HEK293 (cell line): ENCODE measurements at regions not wholly inside any gene's neighbourhood (a gene's known extent, or its start where the extent isn't known, plus 50 kb on each side); places are given as distances from the start of the nearest gene placed in this dataset.

Experiments
- CTCF ChIA-PET: fragments of 350-600 bp; formaldehyde crosslinking; extraction: SDS; loops from one replicate; lab custom pipeline; 2021; ENCODE audit warnings: antibody characterized with exemption; lab: Yijun Ruan, JAX
- POLR2A ChIA-PET: fragments of 300-600 bp; formaldehyde crosslinking; extraction: SDS; loops from one replicate; lab custom pipeline; 2020; ENCODE audit warnings: antibody characterized with exemption, inconsistent platforms; lab: Yijun Ruan, JAX
- H3K27ac ChIP-seq: fragments of 200-500 bp; sonication (Bioruptor generic); 2 replicates; pipeline ENCODE4 v1.5.1; 2014; ENCODE audit warnings: low read depth, low read length, control low read depth, inconsistent platforms; ENCODE audit errors: extremely low read depth
- H3K36me3 ChIP-seq, 2 experiments: fragments of 200-500 bp in 1 of 2; sonication (Bioruptor generic) in 1 of 2; 1 replicate in 1 of 2; 2 replicates in 1 of 2; pipeline ENCODE4 v1.5.1; 2014 to 2017; ENCODE audit warnings: inconsistent platforms in 2 of 2, low read length in 2 of 2; ENCODE audit not compliant: control insufficient read depth in 2 of 2, insufficient read depth in 1 of 2
- H3K4me1 ChIP-seq: fragments of 200-500 bp; sonication (Bioruptor generic); 2 replicates; pipeline ENCODE4 v1.5.1; 2014; ENCODE audit warnings: mild to moderate bottlenecking, low read length, inconsistent platforms; ENCODE audit not compliant: control insufficient read depth, insufficient read depth
- H3K4me3 ChIP-seq: 2 replicates; pipeline ENCODE4 v1.5.1; 2011; ENCODE audit warnings: low read depth, mild to moderate bottlenecking, control low read depth, low read length, moderate library complexity
- H3K9me3 ChIP-seq: fragments of 200-500 bp; sonication (Bioruptor generic); 2 replicates; pipeline ENCODE4 v1.5.1; 2014; ENCODE audit warnings: low read depth, low read length, inconsistent platforms; ENCODE audit not compliant: control insufficient read depth, insufficient read depth
- GFI1B ChIP-seq: fragments of 450-650 bp; formaldehyde crosslinking; IDR thresholded peaks from 2 replicates; pipeline ENCODE4 v1.5.1; 2016; ENCODE audit warnings: missing biosample characterization, missing genetic modification characterization
- KLF9 ChIP-seq: fragments of 450-650 bp; formaldehyde crosslinking; IDR thresholded peaks from 2 replicates; pipeline ENCODE4 v1.5.1; 2016; ENCODE audit warnings: missing biosample characterization, missing genetic modification characterization, low read depth
- OVOL3 ChIP-seq: fragments of 450-650 bp; formaldehyde crosslinking; IDR thresholded peaks from 2 replicates; pipeline ENCODE4 v1.5.1; 2016; ENCODE audit warnings: missing biosample characterization, missing genetic modification characterization
- RBAK ChIP-seq: fragments of 450-650 bp; formaldehyde crosslinking; IDR thresholded peaks from 2 replicates; pipeline ENCODE4 v1.5.1; 2016; ENCODE audit warnings: missing biosample characterization, missing genetic modification characterization
- REPIN1 ChIP-seq: fragments of 450-650 bp; formaldehyde crosslinking; IDR thresholded peaks from 2 replicates; pipeline ENCODE4 v1.5.1; 2017; ENCODE audit warnings: missing biosample characterization, missing genetic modification characterization, low read depth
- SP7 ChIP-seq: fragments of 450-650 bp; formaldehyde crosslinking; IDR thresholded peaks from 2 replicates; pipeline ENCODE4 v1.5.1; 2016; ENCODE audit warnings: missing biosample characterization, missing genetic modification characterization
- ZBTB26 ChIP-seq: fragments of 450-650 bp; formaldehyde crosslinking; optimal IDR thresholded peaks from 2 replicates; pipeline ENCODE3; 2016; ENCODE audit warnings: missing biosample characterization, mild to moderate bottlenecking, missing genetic modification characterization
- ZNF146 ChIP-seq: fragments of 450-650 bp; formaldehyde crosslinking; IDR thresholded peaks from 2 replicates; pipeline ENCODE4 v1.5.1; 2016; ENCODE audit warnings: missing biosample characterization, missing genetic modification characterization
- ZNF157 ChIP-seq: fragments of 450-650 bp; formaldehyde crosslinking; IDR thresholded peaks from 2 replicates; pipeline ENCODE4 v1.5.1; 2016; ENCODE audit warnings: missing biosample characterization, missing genetic modification characterization
- ZNF26 ChIP-seq: fragments of 450-650 bp; formaldehyde crosslinking; IDR thresholded peaks from 2 replicates; pipeline ENCODE4 v1.5.1; 2016; ENCODE audit warnings: missing biosample characterization, missing genetic modification characterization
- ZNF48 ChIP-seq: fragments of 450-650 bp; formaldehyde crosslinking; IDR thresholded peaks from 2 replicates; pipeline ENCODE4 v1.5.1; 2016; ENCODE audit warnings: missing biosample characterization, missing genetic modification characterization
- ZNF600 ChIP-seq: fragments of 450-650 bp; formaldehyde crosslinking; IDR thresholded peaks from 2 replicates; pipeline ENCODE4 v1.5.1; 2016; ENCODE audit warnings: missing biosample characterization, missing genetic modification characterization
- ZNF639 ChIP-seq: fragments of 450-650 bp; formaldehyde crosslinking; IDR thresholded peaks from 2 replicates; pipeline ENCODE4 v1.5.1; 2016; ENCODE audit warnings: missing biosample characterization, missing genetic modification characterization
- ZSCAN16 ChIP-seq: fragments of 450-650 bp; formaldehyde crosslinking; IDR thresholded peaks from 2 replicates; pipeline ENCODE4 v1.5.1; 2016; ENCODE audit warnings: missing biosample characterization, missing genetic modification characterization
- TF ChIP-seq, protein P1 (sequence below): fragments of 450-650 bp; formaldehyde crosslinking; IDR thresholded peaks from 2 replicates; pipeline ENCODE4 v1.5.1; 2016; ENCODE audit warnings: missing biosample characterization, missing genetic modification characterization
- TF ChIP-seq, protein P2 (sequence below): fragments of 450-650 bp; IDR thresholded peaks from 2 replicates; pipeline ENCODE4 v1.5.1; 2018; ENCODE audit warnings: missing biosample characterization, missing genetic modification characterization

DNA sequence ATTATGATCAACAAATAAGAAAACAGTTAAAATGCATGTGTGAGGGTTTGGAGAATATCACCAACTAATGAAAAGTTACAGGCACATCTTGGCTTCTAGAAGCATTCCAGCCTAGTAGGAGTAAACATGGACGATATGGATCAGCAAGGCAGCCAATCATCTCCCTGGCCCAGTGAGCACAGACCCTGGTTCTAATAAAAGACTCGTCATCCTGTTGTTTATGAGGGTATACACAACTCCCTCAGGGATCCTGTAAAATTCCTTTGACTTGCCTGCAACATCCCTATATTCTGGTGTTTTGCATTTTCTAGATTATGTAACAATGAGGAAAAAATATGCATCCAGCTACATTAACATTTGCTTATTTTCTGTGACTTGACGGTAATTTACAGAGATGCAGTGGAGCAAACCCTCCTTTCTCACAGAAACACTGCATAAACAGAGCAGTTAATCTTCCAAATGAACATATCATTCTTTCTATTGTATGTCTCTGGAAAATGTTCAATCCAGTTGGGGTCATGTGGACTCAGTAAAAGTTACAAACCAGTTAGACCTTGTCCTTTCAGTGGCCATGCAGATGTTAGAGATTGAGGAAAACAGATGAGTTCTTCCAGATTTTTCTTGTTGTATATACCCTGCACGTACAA, 88.9 kb upstream of the NDP start (continued):
- no peak for TF ChIP-seq ZNF639
- no peak for TF ChIP-seq RBAK
- TF ChIP-seq KLF9 (tag by site-specific recombination) = no peak
- TF ChIP-seq ZBTB26 (tag by site-specific recombination) = no peak
- no peak for TF ChIP-seq ZNF157
- TF ChIP-seq, all 188 proteins: peak for 0

- ChIA-PET CTCF (interaction anchor here (1.1 to 1.2 kb wide), 2 partner anchors 35 to 36 kb away, joined by 3 read pairs; no protein-coding TSS in a partner anchor), POLR2A (no interaction called here)
- TF ChIP-seq OVOL3 (tag by site-specific recombination) = no peak
- no peak for TF ChIP-seq GFI1B
- TF ChIP-seq, protein P1, sequence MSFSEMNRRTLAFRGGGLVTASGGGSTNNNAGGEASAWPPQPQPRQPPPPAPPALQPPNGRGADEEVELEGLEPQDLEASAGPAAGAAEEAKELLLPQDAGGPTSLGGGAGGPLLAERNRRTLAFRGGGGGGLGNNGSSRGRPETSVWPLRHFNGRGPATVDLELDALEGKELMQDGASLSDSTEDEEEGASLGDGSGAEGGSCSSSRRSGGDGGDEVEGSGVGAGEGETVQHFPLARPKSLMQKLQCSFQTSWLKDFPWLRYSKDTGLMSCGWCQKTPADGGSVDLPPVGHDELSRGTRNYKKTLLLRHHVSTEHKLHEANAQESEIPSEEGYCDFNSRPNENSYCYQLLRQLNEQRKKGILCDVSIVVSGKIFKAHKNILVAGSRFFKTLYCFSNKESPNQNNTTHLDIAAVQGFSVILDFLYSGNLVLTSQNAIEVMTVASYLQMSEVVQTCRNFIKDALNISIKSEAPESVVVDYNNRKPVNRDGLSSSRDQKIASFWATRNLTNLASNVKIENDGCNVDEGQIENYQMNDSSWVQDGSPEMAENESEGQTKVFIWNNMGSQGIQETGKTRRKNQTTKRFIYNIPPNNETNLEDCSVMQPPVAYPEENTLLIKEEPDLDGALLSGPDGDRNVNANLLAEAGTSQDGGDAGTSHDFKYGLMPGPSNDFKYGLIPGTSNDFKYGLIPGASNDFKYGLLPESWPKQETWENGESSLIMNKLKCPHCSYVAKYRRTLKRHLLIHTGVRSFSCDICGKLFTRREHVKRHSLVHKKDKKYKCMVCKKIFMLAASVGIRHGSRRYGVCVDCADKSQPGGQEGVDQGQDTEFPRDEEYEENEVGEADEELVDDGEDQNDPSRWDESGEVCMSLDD (tag by site-specific recombination) = no peak
- TF ChIP-seq ZSCAN16 (tag by site-specific recombination) = no peak
- no peak for TF ChIP-seq ZNF48 (tag by site-specific recombination)
- no peak for TF ChIP-seq ZNF26 (tag by site-specific recombination)
- Histone ChIP-seq H3K4me3 (no peak overlapping the region), H3K9me3 (no peaks in the 10 kb centered on the region), H3K27ac (no peak overlapping the region), H3K4me1 (no peaks in the 10 kb centered on the region), H3K36me3 (no peaks in the 10 kb centered on the region)
These were observed 87.0 kb upstream of the NDP start for GRCh38 chrX:44060221-44060620.

DNA sequence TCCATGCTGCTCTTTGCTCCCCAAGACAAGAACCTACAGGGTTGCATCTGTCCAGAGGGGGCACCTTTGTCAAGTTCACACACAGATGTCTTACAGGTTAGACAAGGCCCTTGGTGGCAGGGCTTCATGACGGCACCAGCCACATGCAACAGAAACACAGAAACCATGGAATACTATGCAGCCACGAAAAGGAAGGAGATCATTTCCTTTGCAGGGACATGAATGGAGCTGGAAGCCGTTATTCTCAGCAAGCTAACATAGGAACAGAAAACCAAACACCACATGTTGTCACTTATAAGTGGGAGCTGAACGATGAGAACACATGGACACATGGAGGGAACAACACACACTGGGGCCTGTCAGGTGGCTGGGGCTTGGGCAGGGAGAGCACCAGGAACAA, 85.1 kb upstream of the NDP start:
- Histone ChIP-seq H3K4me1 (no peaks in the 10 kb centered on the region), H3K27ac (no peak overlapping the region), H3K36me3 (no peaks in the 10 kb centered on the region), H3K9me3 (no peaks in the 10 kb centered on the region), H3K4me3 (no peak overlapping the region)
- CTCF ChIA-PET = no interaction called here
- POLR2A ChIA-PET = no interaction called here
- TF ChIP-seq SP7 (tag by site-specific recombination) (no peak), ZNF600 (tag by site-specific recombination) (no peak), ZNF146 (peak; percentile 90), REPIN1 (tag by site-specific recombination) (no peak)
- TF ChIP-seq, protein P2, sequence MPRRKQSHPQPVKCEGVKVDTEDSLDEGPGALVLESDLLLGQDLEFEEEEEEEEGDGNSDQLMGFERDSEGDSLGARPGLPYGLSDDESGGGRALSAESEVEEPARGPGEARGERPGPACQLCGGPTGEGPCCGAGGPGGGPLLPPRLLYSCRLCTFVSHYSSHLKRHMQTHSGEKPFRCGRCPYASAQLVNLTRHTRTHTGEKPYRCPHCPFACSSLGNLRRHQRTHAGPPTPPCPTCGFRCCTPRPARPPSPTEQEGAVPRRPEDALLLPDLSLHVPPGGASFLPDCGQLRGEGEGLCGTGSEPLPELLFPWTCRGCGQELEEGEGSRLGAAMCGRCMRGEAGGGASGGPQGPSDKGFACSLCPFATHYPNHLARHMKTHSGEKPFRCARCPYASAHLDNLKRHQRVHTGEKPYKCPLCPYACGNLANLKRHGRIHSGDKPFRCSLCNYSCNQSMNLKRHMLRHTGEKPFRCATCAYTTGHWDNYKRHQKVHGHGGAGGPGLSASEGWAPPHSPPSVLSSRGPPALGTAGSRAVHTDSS = no peak
